Neutrophil (primary cell): ENCODE measurements at regions not wholly inside any gene's neighbourhood (a gene's known extent, or its start where the extent isn't known, plus 50 kb on each side); places are given as distances from the start of the nearest gene placed in this dataset.
"Not testable (repeated sequence)": the region's sequence is repeated elsewhere in the genome, so short reads cannot be mapped to it uniquely, and the experiment has no call there.

Experiments
- H3K27ac ChIP-seq: fragments of 200-600 bp; sonication (generic); 2 replicates; pipeline ENCODE4 v1.5.1; 2016; ENCODE audit warnings: mild to moderate bottlenecking, moderate library complexity
- H3K27me3 ChIP-seq: fragments of 200-600 bp; sonication (generic); 2 replicates; pipeline ENCODE4 v1.6.0; 2016; ENCODE audit warnings: mild to moderate bottlenecking
- H3K36me3 ChIP-seq: fragments of 200-600 bp; sonication (generic); 2 replicates; pipeline ENCODE4 v1.5.1; 2017
- H3K4me1 ChIP-seq, 2 experiments: fragments of 200-600 bp in 1 of 2; sonication (generic) in 1 of 2; 1 replicate in 1 of 2; 2 replicates in 1 of 2; pipeline versions ENCODE4 v1.5.1 to v1.6.1; 2013 to 2016; ENCODE audit warnings: low read depth in 1 of 2, low read length in 1 of 2, mild to moderate bottlenecking in 1 of 2, moderate library complexity in 1 of 2; ENCODE audit not compliant: control insufficient read depth in 1 of 2, insufficient read depth in 1 of 2
- H3K4me3 ChIP-seq, 2 experiments: fragments of 200-600 bp in 1 of 2; sonication (generic) in 1 of 2; 1 replicate in 1 of 2; 2 replicates in 1 of 2; pipeline ENCODE4 v1.5.1; 2013 to 2016; ENCODE audit warnings: low read depth in 1 of 2, low read length in 1 of 2, mild to moderate bottlenecking in 1 of 2, moderate library complexity in 1 of 2
- H3K9me3 ChIP-seq: fragments of 200-600 bp; sonication (generic); 2 replicates; pipeline ENCODE4 v1.5.1; 2016
- TF ChIP-seq, protein P1 (sequence below): fragments of 200-600 bp; sonication (generic); IDR thresholded peaks from 2 replicates; pipeline ENCODE4 v1.5.1; 2016; ENCODE audit warnings: antibody characterized with exemption

- Histone ChIP-seq H3K4me1 (no peaks in the 10 kb centered on the region), H3K9me3 (no peaks in the 10 kb centered on the region), H3K4me3 (no peak overlapping the region), H3K36me3 (no peaks in the 10 kb centered on the region), H3K27ac (no peak overlapping the region), H3K27me3 (no peaks in the 10 kb centered on the region)
- TF ChIP-seq, protein P1, sequence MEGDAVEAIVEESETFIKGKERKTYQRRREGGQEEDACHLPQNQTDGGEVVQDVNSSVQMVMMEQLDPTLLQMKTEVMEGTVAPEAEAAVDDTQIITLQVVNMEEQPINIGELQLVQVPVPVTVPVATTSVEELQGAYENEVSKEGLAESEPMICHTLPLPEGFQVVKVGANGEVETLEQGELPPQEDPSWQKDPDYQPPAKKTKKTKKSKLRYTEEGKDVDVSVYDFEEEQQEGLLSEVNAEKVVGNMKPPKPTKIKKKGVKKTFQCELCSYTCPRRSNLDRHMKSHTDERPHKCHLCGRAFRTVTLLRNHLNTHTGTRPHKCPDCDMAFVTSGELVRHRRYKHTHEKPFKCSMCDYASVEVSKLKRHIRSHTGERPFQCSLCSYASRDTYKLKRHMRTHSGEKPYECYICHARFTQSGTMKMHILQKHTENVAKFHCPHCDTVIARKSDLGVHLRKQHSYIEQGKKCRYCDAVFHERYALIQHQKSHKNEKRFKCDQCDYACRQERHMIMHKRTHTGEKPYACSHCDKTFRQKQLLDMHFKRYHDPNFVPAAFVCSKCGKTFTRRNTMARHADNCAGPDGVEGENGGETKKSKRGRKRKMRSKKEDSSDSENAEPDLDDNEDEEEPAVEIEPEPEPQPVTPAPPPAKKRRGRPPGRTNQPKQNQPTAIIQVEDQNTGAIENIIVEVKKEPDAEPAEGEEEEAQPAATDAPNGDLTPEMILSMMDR = no peak
Observed at GRCh38 chr7:68185631-68186456, 1189.2 kb downstream of the TYW1 start.

DNA sequence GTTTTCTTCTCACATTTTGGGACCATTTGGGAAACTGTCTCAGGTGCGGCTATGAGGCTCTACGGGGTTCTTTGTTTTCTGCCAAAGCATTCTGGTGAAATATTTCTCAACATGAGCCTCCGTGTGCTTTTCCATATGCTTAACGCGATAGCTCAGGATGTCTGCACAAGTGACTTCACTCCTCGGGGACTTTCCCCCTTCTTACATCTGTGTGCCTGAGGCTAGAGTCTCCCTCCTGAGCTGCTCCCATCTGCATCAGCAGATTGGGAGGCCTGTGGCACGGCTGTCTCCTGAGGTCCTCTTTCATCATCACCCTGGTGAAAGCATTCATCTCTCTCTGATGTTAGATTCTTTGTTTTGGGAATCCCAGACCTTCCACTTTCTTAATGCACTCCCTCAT, 1190.9 kb downstream of the TYW1 start:
- Histone ChIP-seq H3K36me3 (no peaks in the 10 kb centered on the region), H3K4me3 (no peak overlapping the region), H3K27me3 (no peaks in the 10 kb centered on the region), H3K9me3 (no peaks in the 10 kb centered on the region), H3K4me1 (no peaks in the 10 kb centered on the region), H3K27ac (no peak overlapping the region)
- TF ChIP-seq, protein P1 = no peak

- Histone ChIP-seq H3K4me3 (no peak overlapping the region), H3K36me3 (no peaks in the 10 kb centered on the region), H3K27ac (no peak overlapping the region), H3K27me3 (no peaks in the 10 kb centered on the region), H3K4me1 (no peaks in the 10 kb centered on the region), H3K9me3 (no peaks in the 10 kb centered on the region)
- TF ChIP-seq, protein P1 = no peak
Observed at GRCh38 chr7:68192941-68193340, 1196.3 kb downstream of the TYW1 start.

GRCh38 chr7:68195642-68196041, 1199.0 kb downstream of the TYW1 start:
- H3K27ac ChIP-seq, H3K36me3 ChIP-seq, H3K27me3 ChIP-seq: not testable (repeated sequence)

GRCh38 chr7:68200051-68200670, 1203.5 kb downstream of the TYW1 start:
- H3K4me1 ChIP-seq = no peaks in the 10 kb centered on the region
- H3K27ac ChIP-seq = no peak overlapping the region
- H3K4me3 ChIP-seq = no peak overlapping the region
- TF ChIP-seq, protein P1 = no peak
- no peaks in the 10 kb centered on the region for H3K27me3 ChIP-seq
- H3K9me3 ChIP-seq = no peaks in the 10 kb centered on the region
- H3K36me3 ChIP-seq = no peaks in the 10 kb centered on the region

More at GRCh38 chr7:68195642-68196041, 1199.0 kb downstream of the TYW1 start:
- H3K9me3 ChIP-seq, H3K4me1 ChIP-seq, H3K4me3 ChIP-seq: not testable (repeated sequence)

- no peaks in the 10 kb centered on the region for H3K9me3 ChIP-seq
Observed at GRCh38 chr7:68203251-68203650, 1206.6 kb downstream of the TYW1 start.

More at GRCh38 chr7:68203251-68203650, 1206.6 kb downstream of the TYW1 start:
- H3K36me3 ChIP-seq = no peaks in the 10 kb centered on the region
- no peaks in the 10 kb centered on the region for H3K27me3 ChIP-seq
- TF ChIP-seq, protein P1 = no peak
- H3K4me3 ChIP-seq = no peak overlapping the region
- no peak overlapping the region for H3K27ac ChIP-seq
- no peaks in the 10 kb centered on the region for H3K4me1 ChIP-seq
